GM19395 (cell line): ENCODE measurements at regions not wholly inside any gene's neighbourhood (a gene's known extent, or its start where the extent isn't known, plus 50 kb on each side); places are given as distances from the start of the nearest gene placed in this dataset.
"Not testable (repeated sequence)": the region's sequence is repeated elsewhere in the genome, so short reads cannot be mapped to it uniquely, and the experiment has no call there.

Source experiments
- ATAC-seq: cut with Tn5 transposase; IDR thresholded peaks from one replicate; pipeline ENCODE4 v1.9.1; 2021; ENCODE audit warnings: mild to moderate bottlenecking, moderate library complexity; ENCODE audit not compliant: unreplicated experiment

DNA sequence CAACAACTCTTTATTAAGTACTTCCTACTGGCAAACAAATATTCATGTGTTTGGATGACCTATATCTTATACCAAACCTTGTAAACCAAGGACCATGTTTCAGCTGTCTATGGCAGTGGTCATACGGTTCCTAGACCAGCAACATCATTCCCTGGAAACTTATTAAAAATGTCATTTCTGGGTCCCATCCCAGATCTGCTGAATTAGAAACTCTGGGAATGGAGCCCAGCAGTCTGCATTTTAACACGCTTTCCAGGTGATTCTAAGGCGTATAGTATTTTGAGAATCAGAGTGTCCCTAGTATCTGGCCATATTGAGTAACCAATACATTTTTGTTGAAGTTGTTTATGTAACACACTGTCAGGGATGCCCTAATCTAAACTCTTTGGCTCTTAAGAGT is 363.4 kb upstream of the LRRC3B start:
- no peak for ATAC-seq

DNA sequence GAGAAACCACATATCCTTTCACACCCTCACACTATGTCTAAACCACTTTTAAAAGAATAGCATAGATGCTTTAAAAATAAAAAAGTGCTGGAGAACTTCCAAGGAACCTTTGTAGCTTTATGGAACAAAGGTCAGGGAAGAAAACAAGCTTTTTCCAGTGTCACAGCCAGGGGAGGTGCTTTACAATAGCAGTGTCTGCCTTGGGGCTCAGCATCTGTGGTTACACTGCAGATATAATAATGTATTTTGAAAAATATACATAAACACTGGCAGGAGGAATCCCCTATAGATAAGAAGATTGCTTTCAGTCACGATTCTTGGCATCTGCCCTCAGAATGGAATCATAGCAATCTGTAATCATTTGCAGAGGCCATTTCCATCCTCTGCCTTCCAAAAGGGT is 362.4 kb upstream of the LRRC3B start:
- ATAC-seq = no peak

DNA sequence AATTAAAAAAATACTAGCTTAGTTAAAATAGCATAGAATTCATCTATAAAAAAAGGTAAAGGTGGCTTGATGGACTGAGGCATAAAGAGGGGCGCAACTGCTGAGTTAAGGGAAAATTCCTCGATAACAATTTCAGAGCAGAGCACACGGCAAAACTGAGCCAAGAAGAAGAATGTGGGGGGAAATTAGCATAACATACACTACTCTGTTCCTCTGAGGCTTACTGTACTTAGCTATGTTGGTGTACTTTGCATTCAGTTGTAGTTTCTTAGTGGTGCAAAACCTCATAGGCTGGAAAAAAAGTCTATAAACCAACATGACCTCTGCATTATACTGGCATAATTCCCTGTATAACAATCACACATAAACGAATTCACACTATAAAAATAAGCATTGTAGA is 357.9 kb upstream of the LRRC3B start:
- no peak for ATAC-seq

- ATAC-seq = no peak
Observed at GRCh38 chr3:26271848-26272247, 350.7 kb upstream of the LRRC3B start.

- no peak for ATAC-seq
Observed at GRCh38 chr3:26273196-26273595, 349.4 kb upstream of the LRRC3B start.

- no peak for ATAC-seq
Observed at GRCh38 chr3:26279091-26279490, 343.5 kb upstream of the LRRC3B start.

DNA sequence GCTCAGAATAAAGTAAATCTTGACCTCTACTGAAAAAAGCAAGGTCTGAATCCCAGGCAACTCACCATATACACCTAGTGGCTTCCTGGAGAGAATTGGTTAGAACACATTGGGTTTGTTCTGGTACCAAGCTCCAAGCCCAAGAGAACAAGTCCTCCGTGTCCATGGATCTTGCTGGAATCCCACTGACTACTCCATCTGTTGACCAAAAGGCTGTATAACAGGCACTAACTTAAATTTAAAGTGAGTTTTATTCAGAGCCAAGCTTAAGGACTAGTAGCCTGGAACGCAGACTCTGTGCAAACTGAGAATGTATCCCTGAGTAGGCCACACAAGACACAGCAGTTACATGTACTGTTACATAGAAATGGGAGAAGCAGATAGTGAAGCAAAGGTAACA is 342.1 kb upstream of the LRRC3B start:
- ATAC-seq = no peak

GRCh38 chr3:26281284-26281985 is 341.1 kb upstream of the LRRC3B start:
- ATAC-seq = no peak

DNA sequence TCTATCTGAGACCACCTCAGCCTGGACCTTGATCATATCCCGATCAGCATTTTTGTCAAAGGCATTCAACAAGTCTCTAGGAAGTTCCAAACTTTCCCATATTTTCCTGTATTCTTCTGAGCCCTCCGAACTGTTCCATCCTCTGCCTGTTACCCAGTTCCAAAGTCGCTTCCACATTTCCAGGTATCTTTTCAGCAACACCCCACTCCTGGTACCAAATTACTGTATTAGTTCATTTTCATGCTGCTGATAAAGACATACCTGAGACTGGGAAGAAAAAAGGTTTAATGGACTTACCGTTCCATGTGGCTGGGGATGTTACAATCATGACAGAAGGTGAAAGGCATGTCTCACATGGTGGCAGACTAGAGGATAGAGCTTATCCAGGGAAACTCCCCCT is 338.1 kb upstream of the LRRC3B start:
- not testable (repeated sequence) for ATAC-seq

DNA sequence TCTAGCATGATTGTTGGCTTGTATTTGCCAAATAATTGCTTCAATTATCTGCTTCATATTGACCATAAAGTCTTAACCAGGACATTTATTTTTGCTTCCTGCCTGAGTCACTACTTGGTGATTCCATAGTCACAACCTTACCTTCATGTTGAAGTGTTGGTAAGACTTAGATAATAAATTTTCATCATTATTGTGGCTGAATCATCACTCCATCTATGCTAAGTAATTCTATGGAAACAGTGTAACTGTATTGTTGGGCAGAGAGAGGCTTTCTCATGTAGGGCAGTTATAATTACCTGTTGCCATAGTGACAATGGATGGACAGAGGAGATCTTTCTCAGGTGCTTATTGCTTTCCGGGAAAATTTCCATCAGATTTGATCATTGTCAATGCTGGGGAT is 330.7 kb upstream of the LRRC3B start:
- ATAC-seq = no peak

DNA sequence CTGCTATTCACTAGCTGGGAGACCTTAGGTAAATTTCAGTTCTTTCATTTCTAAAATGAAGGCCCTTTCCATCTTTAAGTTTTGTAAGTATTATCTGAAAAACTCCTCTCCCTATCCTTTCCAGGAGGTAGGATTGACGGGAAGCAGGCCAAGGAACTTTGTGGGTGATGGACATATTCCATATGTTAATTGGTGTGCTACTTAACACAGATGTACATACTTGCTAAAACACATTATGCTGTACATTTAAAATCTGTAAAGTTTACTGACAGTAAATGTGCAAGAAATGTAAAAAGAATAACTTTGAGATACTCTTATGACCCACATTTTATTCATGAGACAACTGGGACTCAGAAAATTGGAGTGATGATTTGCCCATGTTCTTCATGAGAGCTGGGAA is 329.8 kb upstream of the LRRC3B start:
- no peak for ATAC-seq

- ATAC-seq = no peak
Observed at GRCh38 chr3:26293329-26293844, 329.2 kb upstream of the LRRC3B start.

- ATAC-seq = no peak
Observed at GRCh38 chr3:26307192-26307591, 315.4 kb upstream of the LRRC3B start.

- no peak for ATAC-seq
Observed at GRCh38 chr3:26307787-26308186, 314.8 kb upstream of the LRRC3B start.

- ATAC-seq = no peak
Observed at GRCh38 chr3:26308454-26308853, 314.1 kb upstream of the LRRC3B start.

GRCh38 chr3:26309536-26309935 is 313.0 kb upstream of the LRRC3B start:
- ATAC-seq = not testable (repeated sequence)

DNA sequence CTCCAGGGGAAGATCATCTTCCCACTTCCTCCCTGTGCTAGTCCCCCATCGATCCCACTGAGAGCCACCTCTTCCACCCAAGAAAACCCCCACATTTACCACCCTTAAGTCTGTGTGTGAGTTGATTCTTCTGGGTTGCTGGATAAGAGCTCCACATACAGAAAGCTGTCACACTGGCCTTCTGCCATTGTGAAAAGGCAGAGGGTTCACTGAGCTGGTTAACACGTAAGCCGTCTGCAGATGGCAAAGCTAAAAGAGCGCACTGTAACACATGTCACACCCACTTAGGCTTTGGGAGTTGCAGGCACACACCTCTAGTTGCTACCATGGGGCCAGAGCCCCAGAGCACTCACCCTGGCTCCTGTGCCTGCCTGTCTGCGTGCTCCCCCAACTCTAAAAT is 309.8 kb upstream of the LRRC3B start:
- no peak for ATAC-seq

DNA sequence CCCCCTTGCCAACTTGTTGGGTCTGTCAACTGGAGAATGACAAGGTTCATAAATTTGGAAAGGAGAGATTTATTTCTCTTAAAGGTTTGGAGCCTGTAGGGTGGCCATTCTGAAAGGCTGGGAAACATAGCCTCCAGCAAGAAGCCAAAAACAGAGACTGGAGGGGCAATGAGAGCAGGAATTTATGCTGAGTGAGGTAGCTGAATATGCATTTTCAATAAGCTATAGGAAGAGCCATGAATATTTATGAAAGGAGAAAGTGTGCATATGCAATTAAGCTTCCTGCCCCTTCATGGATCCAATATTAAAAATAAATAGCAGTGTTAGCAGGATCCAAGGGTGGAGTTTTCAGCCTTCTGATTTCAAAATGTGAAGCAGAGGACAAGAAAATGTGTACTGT is 306.1 kb upstream of the LRRC3B start:
- ATAC-seq = no peak

DNA sequence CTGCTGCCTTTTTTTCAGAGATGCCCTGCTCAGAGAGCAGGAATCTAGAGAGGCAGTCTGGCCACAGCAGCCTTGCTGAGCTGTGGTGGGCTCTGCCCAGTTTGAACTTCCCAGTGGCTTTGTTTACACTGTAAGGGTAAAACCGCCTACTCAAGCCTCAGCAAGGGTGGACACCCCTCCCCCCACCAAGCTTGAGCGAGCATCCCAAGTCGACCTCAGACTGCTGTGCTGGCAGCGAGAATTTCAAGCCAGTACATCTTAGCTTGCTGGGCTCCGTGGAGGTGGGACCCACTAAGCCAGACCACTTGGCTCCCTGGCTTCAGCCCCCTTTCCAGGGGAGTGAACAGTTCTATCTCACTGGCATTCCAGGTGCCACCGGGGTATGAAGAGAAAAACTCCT is 298.8 kb upstream of the LRRC3B start:
- ATAC-seq = not testable (repeated sequence)

DNA sequence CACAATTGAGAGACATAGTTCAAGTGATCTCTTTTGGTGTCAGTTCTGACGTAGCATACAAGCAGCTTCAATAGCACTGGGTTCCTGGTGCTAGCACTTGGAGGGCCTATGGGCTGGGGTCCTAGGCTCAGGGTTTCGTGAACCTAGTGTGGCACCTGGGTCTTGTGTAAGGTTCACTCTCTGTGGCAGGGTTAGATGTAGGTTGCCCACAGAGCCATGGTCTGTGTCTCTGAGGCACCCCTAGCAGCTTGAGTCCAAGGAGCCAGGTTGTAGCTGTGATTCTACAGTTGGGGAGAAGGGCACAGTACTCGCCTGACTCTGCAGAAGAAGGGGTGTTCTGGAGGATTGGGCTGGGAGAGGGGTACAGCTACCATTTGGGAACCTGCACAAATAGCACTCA is 282.6 kb upstream of the LRRC3B start:
- no peak for ATAC-seq

DNA sequence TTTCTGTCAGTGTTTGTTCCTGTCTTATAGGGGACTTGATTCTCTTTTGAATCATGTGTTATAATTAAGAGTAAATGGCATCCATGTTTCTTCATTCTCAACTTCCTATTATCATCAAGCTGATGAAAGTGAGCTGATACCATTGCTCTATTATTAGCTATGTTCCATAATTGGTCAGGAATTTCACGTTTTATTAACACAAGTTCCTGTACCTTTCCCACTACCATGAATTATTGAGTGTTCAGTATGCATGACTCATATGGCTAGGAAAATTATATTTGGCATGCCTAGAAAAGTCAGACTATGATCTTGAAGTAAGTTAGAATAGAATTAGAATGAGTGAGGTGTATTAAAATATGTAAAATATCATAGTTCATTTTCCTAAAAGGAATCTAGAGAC is 278.9 kb upstream of the LRRC3B start:
- no peak for ATAC-seq

DNA sequence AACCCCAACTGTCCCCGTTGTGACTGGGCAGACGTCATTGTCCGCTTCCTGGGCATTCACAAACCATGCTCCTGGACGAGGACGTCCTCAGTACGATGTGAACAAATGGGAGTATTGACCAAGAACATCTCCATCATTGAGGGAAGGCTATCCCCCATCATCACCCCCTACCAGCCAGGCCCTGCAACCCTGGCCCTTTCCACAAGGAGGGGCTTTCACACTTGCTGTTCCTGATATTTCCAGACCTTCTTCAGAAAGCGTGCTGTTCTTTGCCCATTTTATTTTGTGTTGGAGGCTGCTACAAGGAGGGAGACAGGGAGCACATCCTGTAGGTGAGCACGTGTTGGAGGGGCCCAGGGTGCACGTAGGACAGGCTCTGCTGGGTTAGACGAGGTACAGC is 277.0 kb upstream of the LRRC3B start:
- no peak for ATAC-seq

GRCh38 chr3:26346497-26346896 is 276.1 kb upstream of the LRRC3B start:
- ATAC-seq = no peak
